ENCODE measurements at regions not wholly inside any gene's neighbourhood (a gene's known extent, or its start where the extent isn't known, plus 50 kb on each side); places are given as distances from the start of the nearest gene placed in this dataset.

- no peak overlapping the region for H3K4me3 ChIP-seq (ENCODE audit: control insufficient read depth, low read depth, low read length)
- no peak for TF ChIP-seq CTCF (conservative IDR thresholded peaks at IDR 0.05; ENCODE audit: control insufficient read depth, insufficient read depth, low read depth, low read length)
- DNase-seq (ENCODE audit: low read depth): peak; percentile 55
Observed at GRCh38 chr3:31361371-31362273, 171.1 kb upstream of the STT3B start.

- no peak for TF ChIP-seq CTCF (conservative IDR thresholded peaks at IDR 0.05; ENCODE audit: control insufficient read depth, insufficient read depth, low read depth, low read length)
- peak; percentile 17 for DNase-seq (ENCODE audit: low read depth)
Observed at GRCh38 chr3:31364188-31364587, 168.5 kb upstream of the STT3B start.

GRCh38 chr3:31364711-31365110 lies 168.0 kb upstream of the STT3B start:
- DNase-seq (ENCODE audit: low read depth): peak; percentile 57
- H3K4me3 ChIP-seq (ENCODE audit: control insufficient read depth, low read depth, low read length): no peak overlapping the region
- peak; percentile 31 for TF ChIP-seq CTCF (conservative IDR thresholded peaks at IDR 0.05; ENCODE audit: control insufficient read depth, insufficient read depth, low read depth, low read length)

More at GRCh38 chr3:31364188-31364587, 168.5 kb upstream of the STT3B start:
- H3K4me3 ChIP-seq (ENCODE audit: control insufficient read depth, low read depth, low read length): no peak overlapping the region

- H3K4me3 ChIP-seq (ENCODE audit: control insufficient read depth, low read depth, low read length): no peak overlapping the region
- TF ChIP-seq CTCF (conservative IDR thresholded peaks at IDR 0.05; ENCODE audit: control insufficient read depth, insufficient read depth, low read depth, low read length): no peak
- DNase-seq (ENCODE audit: low read depth): no peak
Observed at GRCh38 chr3:31367518-31367917, 165.2 kb upstream of the STT3B start.

GRCh38 chr3:31369637-31370379 lies 162.9 kb upstream of the STT3B start:
- no peak overlapping the region for H3K4me3 ChIP-seq (ENCODE audit: control insufficient read depth, low read depth, low read length)
- DNase-seq (ENCODE audit: low read depth): peak; percentile 24
- TF ChIP-seq CTCF (conservative IDR thresholded peaks at IDR 0.05; ENCODE audit: control insufficient read depth, insufficient read depth, low read depth, low read length): no peak

- no peak for DNase-seq (ENCODE audit: low read depth)
- H3K4me3 ChIP-seq (ENCODE audit: control insufficient read depth, low read depth, low read length): no peak overlapping the region
- TF ChIP-seq CTCF (conservative IDR thresholded peaks at IDR 0.05; ENCODE audit: control insufficient read depth, insufficient read depth, low read depth, low read length): no peak
Observed at GRCh38 chr3:31370380-31370666, 162.4 kb upstream of the STT3B start.

All from fibroblast of mammary gland (primary cell).